PC-9 (cell line): ENCODE measurements at regions not wholly inside any gene's neighbourhood (a gene's known extent, or its start where the extent isn't known, plus 50 kb on each side); places are given as distances from the start of the nearest gene placed in this dataset.

ENCODE experiments used
- CTCF ChIP-seq: fragments of 200-600 bp; sonication (generic); conservative IDR thresholded peaks from 2 replicates; pipeline ENCODE4 v1.6.1; 2017; ENCODE audit warnings: mixed run types, antibody characterized with exemption, mild to moderate bottlenecking, moderate library complexity
- EZH2 ChIP-seq: fragments of 200-600 bp; sonication (generic); IDR thresholded peaks from 2 replicates; pipeline ENCODE4 v1.8.0; 2017; ENCODE audit warnings: antibody characterized with exemption, low read depth

- TF ChIP-seq CTCF (no peak), EZH2 (no peak)
Measured at GRCh38 chr10:123500110-123500509, 166.0 kb upstream of the GPR26 start.
